ENCODE measurements at regions not wholly inside any gene's neighbourhood (a gene's known extent, or its start where the extent isn't known, plus 50 kb on each side); places are given as distances from the start of the nearest gene placed in this dataset.

- Histone ChIP-seq H3K27ac (ENCODE audit: low read length) (no peak overlapping the region), H3K9ac (ENCODE audit: low read length) (no peak overlapping the region), H3K36me3 (replicated peaks; ENCODE audit: low read depth, low read length) (no peaks in the 10 kb centered on the region), H2AFZ (ENCODE audit: low read depth, low read length) (no peak overlapping the region), H3K4me2 (ENCODE audit: low read length) (no peak overlapping the region), H4K20me1 (ENCODE audit: insufficient read depth, low read length) (no peaks in the 10 kb centered on the region), H3K4me3 (ENCODE audit: low read length) (no peak overlapping the region), H3K27me3 (ENCODE audit: low read depth, low read length) (peaks cover 5% of the 10 kb centered on the region; the same call in 1 of the 2 replicates), H3K79me2 (ENCODE audit: low read length) (no peaks in the 10 kb centered on the region), H3K4me1 (ENCODE audit: low read length) (no peaks in the 10 kb centered on the region), H3K9me3 (ENCODE audit: insufficient read depth, low read length) (no peaks in the 10 kb centered on the region)
- TF ChIP-seq EZH2phosphoT487 (IDR thresholded peaks at IDR 0.05; ENCODE audit: low read depth): no peak
These were observed 159.5 kb upstream of the MAFB start for GRCh38 chr20:40848526-40848925.

DNA sequence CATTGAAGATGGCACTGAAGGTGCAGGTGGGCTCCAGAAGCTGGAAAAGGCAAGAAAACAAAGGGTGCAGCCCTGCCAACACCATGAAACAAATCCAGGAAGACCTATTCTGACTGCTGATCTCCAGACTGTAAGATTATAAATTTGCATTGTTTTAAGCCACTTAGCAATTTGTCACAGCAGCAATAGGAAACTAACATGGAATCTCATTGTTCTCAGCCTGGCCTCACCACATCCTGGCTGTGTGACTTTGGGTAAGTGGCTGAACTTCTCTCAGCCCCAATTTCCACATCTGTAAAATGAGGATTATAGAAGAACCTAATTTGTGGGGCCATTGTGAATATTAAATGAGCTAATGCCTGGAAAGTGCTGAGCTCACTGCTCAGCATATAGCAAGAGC is 160.4 kb upstream of the MAFB start:
- Histone ChIP-seq H3K9me3 (ENCODE audit: insufficient read depth, low read length) (no peaks in the 10 kb centered on the region), H4K20me1 (ENCODE audit: insufficient read depth, low read length) (no peaks in the 10 kb centered on the region), H3K4me3 (ENCODE audit: low read length) (no peak overlapping the region), H3K9ac (ENCODE audit: low read length) (no peak overlapping the region), H3K79me2 (ENCODE audit: low read length) (no peaks in the 10 kb centered on the region), H3K27me3 (ENCODE audit: low read depth, low read length) (no peaks in the 10 kb centered on the region; the same call in 1 of the 2 replicates), H3K36me3 (replicated peaks; ENCODE audit: low read depth, low read length) (no peaks in the 10 kb centered on the region), H2AFZ (ENCODE audit: low read depth, low read length) (no peak overlapping the region), H3K27ac (ENCODE audit: low read length) (no peak overlapping the region), H3K4me1 (ENCODE audit: low read length) (no peaks in the 10 kb centered on the region), H3K4me2 (ENCODE audit: low read length) (no peak overlapping the region)
- TF ChIP-seq, protein P1, sequence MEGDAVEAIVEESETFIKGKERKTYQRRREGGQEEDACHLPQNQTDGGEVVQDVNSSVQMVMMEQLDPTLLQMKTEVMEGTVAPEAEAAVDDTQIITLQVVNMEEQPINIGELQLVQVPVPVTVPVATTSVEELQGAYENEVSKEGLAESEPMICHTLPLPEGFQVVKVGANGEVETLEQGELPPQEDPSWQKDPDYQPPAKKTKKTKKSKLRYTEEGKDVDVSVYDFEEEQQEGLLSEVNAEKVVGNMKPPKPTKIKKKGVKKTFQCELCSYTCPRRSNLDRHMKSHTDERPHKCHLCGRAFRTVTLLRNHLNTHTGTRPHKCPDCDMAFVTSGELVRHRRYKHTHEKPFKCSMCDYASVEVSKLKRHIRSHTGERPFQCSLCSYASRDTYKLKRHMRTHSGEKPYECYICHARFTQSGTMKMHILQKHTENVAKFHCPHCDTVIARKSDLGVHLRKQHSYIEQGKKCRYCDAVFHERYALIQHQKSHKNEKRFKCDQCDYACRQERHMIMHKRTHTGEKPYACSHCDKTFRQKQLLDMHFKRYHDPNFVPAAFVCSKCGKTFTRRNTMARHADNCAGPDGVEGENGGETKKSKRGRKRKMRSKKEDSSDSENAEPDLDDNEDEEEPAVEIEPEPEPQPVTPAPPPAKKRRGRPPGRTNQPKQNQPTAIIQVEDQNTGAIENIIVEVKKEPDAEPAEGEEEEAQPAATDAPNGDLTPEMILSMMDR (IDR thresholded peaks at IDR 0.05; ENCODE audit: low read depth, low read length): no peak
- TF ChIP-seq EZH2phosphoT487 (IDR thresholded peaks at IDR 0.05; ENCODE audit: low read depth): no peak

DNA sequence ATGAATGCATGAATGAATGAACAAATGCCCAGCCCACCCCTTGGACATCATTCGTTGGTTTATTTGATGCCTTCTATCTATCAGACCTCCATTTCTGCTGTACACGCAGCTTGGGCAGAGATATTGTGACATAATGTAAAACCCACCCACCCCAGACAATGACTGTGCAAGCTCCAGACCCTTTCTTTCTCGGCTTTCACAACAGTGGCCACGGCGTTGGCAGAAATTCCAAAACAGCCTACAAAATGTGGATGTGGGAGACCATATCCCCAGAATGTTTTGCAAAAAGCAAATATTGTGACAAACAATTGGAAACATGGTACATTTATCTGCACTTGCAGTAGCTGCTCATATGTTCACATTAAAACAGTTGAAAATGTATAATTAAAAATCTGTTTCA is 162.0 kb upstream of the MAFB start:
- peaks cover 3% of the 10 kb centered on the region; the same call in 1 of the 2 replicates for H3K27me3 ChIP-seq (ENCODE audit: low read depth, low read length)
- no peaks in the 10 kb centered on the region for H3K36me3 ChIP-seq (replicated peaks; ENCODE audit: low read depth, low read length)
- no peak overlapping the region for H3K4me3 ChIP-seq (ENCODE audit: low read length)
- no peaks in the 10 kb centered on the region for H3K4me1 ChIP-seq (ENCODE audit: low read length)
- no peak overlapping the region for H3K9ac ChIP-seq (ENCODE audit: low read length)
- H4K20me1 ChIP-seq (ENCODE audit: insufficient read depth, low read length): no peaks in the 10 kb centered on the region
- no peak overlapping the region for H3K4me2 ChIP-seq (ENCODE audit: low read length)
- H3K27ac ChIP-seq (ENCODE audit: low read length): no peak overlapping the region
- TF ChIP-seq, protein P1 (IDR thresholded peaks at IDR 0.05; ENCODE audit: low read depth, low read length): no peak
- no peak for TF ChIP-seq EZH2phosphoT487 (IDR thresholded peaks at IDR 0.05; ENCODE audit: low read depth)
- H3K79me2 ChIP-seq (ENCODE audit: low read length): no peaks in the 10 kb centered on the region
- no peaks in the 10 kb centered on the region for H3K9me3 ChIP-seq (ENCODE audit: insufficient read depth, low read length)
- no peak overlapping the region for H2AFZ ChIP-seq (ENCODE audit: low read depth, low read length)

- Histone ChIP-seq H3K9me3 (ENCODE audit: insufficient read depth, low read length) (no peaks in the 10 kb centered on the region), H3K4me3 (ENCODE audit: low read length) (no peak overlapping the region), H3K4me2 (ENCODE audit: low read length) (no peak overlapping the region), H3K79me2 (ENCODE audit: low read length) (no peaks in the 10 kb centered on the region), H2AFZ (ENCODE audit: low read depth, low read length) (no peak overlapping the region), H3K27ac (ENCODE audit: low read length) (no peak overlapping the region), H3K9ac (ENCODE audit: low read length) (no peak overlapping the region), H3K27me3 (ENCODE audit: low read depth, low read length) (peaks cover 13% of the 10 kb centered on the region), H3K36me3 (replicated peaks; ENCODE audit: low read depth, low read length) (no peaks in the 10 kb centered on the region), H3K4me1 (ENCODE audit: low read length) (no peaks in the 10 kb centered on the region), H4K20me1 (ENCODE audit: insufficient read depth, low read length) (no peaks in the 10 kb centered on the region)
- TF ChIP-seq, protein P1 (IDR thresholded peaks at IDR 0.05; ENCODE audit: low read depth, low read length): no peak
These were observed 166.2 kb upstream of the MAFB start for GRCh38 chr20:40855269-40855668.

DNA sequence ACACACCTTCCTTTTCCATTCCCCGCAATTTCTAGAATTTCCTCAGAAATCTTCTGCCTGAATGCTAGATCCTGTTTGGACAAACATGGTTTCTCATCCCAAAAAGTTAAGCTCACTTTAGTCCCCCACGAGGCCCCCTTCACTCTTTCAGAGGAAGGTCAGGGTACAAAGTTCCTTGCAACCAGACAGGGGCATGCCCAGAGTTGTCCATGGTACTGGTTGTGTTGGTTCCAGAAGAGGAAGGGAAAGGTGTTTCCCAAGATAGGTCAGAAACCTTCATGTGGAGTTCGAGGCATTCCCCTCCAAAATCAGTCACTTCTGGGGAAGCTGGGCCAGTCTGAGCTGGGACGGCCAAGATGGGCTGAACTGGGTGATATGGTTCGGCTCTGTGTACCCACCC is 167.6 kb upstream of the MAFB start:
- Histone ChIP-seq H3K4me1 (ENCODE audit: low read length) (no peaks in the 10 kb centered on the region), H3K9me3 (ENCODE audit: insufficient read depth, low read length) (no peaks in the 10 kb centered on the region), H3K27ac (ENCODE audit: low read length) (no peak overlapping the region), H3K4me3 (ENCODE audit: low read length) (no peak overlapping the region), H3K9ac (ENCODE audit: low read length) (no peak overlapping the region), H2AFZ (ENCODE audit: low read depth, low read length) (no peak overlapping the region), H3K4me2 (ENCODE audit: low read length) (no peak overlapping the region), H3K79me2 (ENCODE audit: low read length) (no peaks in the 10 kb centered on the region), H3K27me3 (ENCODE audit: low read depth, low read length) (peaks cover 13% of the 10 kb centered on the region), H3K36me3 (replicated peaks; ENCODE audit: low read depth, low read length) (no peaks in the 10 kb centered on the region), H4K20me1 (ENCODE audit: insufficient read depth, low read length) (no peaks in the 10 kb centered on the region)
- TF ChIP-seq, protein P1 (IDR thresholded peaks at IDR 0.05; ENCODE audit: low read depth, low read length): no peak
- no peak for TF ChIP-seq EZH2phosphoT487 (IDR thresholded peaks at IDR 0.05; ENCODE audit: low read depth)

Data from OCI-LY3 (cell line).